ENCODE measurements at regions not wholly inside any gene's neighbourhood (a gene's known extent, or its start where the extent isn't known, plus 50 kb on each side); places are given as distances from the start of the nearest gene placed in this dataset.
"Not testable (repeated sequence)": the region's sequence is repeated elsewhere in the genome, so short reads cannot be mapped to it uniquely, and the experiment has no call there.

DNA sequence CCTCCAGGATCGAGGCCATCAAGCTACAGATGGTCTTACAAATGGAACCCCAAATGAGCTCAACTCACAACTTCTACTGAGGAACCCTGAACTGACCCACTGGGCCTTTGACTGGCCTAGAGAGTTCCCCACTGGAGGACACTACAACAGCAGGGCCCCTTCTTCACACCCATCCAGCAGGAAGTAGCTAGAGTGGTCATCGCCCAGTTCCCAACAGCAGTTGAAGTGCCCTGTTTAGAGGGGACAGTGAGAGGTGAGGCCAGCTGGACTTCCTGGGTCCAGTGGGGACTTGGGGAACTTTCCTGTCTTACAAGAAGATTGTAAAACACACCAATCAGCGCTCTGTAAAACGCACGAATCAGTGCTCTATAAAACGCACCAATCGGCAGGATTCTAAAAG lies 247.9 kb upstream of the BTG1 start:
- Histone ChIP-seq H3K27me3 (ENCODE audit: insufficient read depth, low read length, poor library complexity) (no peaks in the 10 kb centered on the region), H4K5ac (ENCODE audit: low read length) (no peak overlapping the region), H3K36me3 (ENCODE audit: control insufficient read depth, insufficient read depth, low read length) (no peaks in the 10 kb centered on the region), H2BK15ac (replicated peaks; ENCODE audit: low read depth) (no peak overlapping the region), H3K4ac (ENCODE audit: low read depth, low read length) (no peak overlapping the region), H3K18ac (ENCODE audit: low read length) (no peak overlapping the region), H3K4me3 (ENCODE audit: low read length) (no peak overlapping the region), H3K56ac (ENCODE audit: low read length) (no peak overlapping the region), H2AK5ac (ENCODE audit: low read length) (no peak overlapping the region), H3K4me2 (ENCODE audit: low read length) (no peak overlapping the region), H3K27ac (ENCODE audit: low read depth, low read length) (no peak overlapping the region), H3K23ac (ENCODE audit: low read length) (no peak overlapping the region), H3K4me1 (ENCODE audit: control insufficient read depth, low read depth, low read length) (no peaks in the 10 kb centered on the region), H4K8ac (ENCODE audit: low read depth, low read length) (no peak overlapping the region), H3K79me2 (ENCODE audit: control insufficient read depth, insufficient read depth, low read length) (no peaks in the 10 kb centered on the region), H3K79me1 (ENCODE audit: low read length) (no peaks in the 10 kb centered on the region), H2BK120ac (ENCODE audit: low read depth, low read length) (no peak overlapping the region), H3K9ac (ENCODE audit: low read length) (no peak overlapping the region), H2BK5ac (ENCODE audit: low read length) (no peak overlapping the region)
- no CpG with 5 or more reads among the region's 7 CpGs for WGBS (ENCODE audit: extremely low coverage, insufficient coverage, low lambda C conversion rate)
- no peak for DNase-seq

DNA sequence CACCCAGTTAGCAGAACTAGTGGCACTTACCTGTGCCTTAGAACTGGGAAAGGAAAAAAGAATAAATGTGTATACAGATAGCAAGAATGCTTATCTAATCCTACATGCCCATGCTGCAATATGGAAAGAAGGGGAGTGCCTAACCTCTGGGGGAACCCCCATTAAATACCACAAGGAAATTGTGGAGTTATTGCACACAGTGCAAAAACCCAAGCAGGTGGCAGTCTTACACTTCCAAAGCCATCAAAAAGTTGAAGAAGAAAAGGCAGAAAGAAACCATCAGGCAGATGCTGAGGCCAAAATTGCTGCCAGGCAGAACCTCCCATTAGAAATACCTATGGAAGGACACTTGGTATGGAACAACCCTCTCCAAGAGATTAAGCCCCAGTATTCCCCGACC lies 246.1 kb upstream of the BTG1 start:
- H3K27ac ChIP-seq (ENCODE audit: low read depth, low read length); H4K8ac ChIP-seq (ENCODE audit: low read depth, low read length); H2BK15ac ChIP-seq (replicated peaks; ENCODE audit: low read depth); H3K79me1 ChIP-seq (ENCODE audit: low read length); H3K27me3 ChIP-seq (ENCODE audit: insufficient read depth, low read length, poor library complexity); H3K56ac ChIP-seq (ENCODE audit: low read length); H2AK5ac ChIP-seq (ENCODE audit: low read length); H3K4ac ChIP-seq (ENCODE audit: low read depth, low read length); H3K9ac ChIP-seq (ENCODE audit: low read length); H3K18ac ChIP-seq (ENCODE audit: low read length); H2BK5ac ChIP-seq (ENCODE audit: low read length); H3K36me3 ChIP-seq (ENCODE audit: control insufficient read depth, insufficient read depth, low read length); H3K4me2 ChIP-seq (ENCODE audit: low read length); DNase-seq; H3K4me1 ChIP-seq (ENCODE audit: control insufficient read depth, low read depth, low read length); H3K4me3 ChIP-seq (ENCODE audit: low read length); H3K23ac ChIP-seq (ENCODE audit: low read length); H4K5ac ChIP-seq (ENCODE audit: low read length); H2BK120ac ChIP-seq (ENCODE audit: low read depth, low read length); H3K79me2 ChIP-seq (ENCODE audit: control insufficient read depth, insufficient read depth, low read length): not testable (repeated sequence)
- WGBS (ENCODE audit: extremely low coverage, insufficient coverage, low lambda C conversion rate) = no CpG with 5 or more reads among the region's 1 CpG

- Histone ChIP-seq H3K4me2 (ENCODE audit: low read length) (no peak overlapping the region), H3K79me1 (ENCODE audit: low read length) (no peaks in the 10 kb centered on the region), H3K27ac (ENCODE audit: low read depth, low read length) (no peak overlapping the region), H3K4ac (ENCODE audit: low read depth, low read length) (no peak overlapping the region), H3K9ac (ENCODE audit: low read length) (no peak overlapping the region), H3K18ac (ENCODE audit: low read length) (no peak overlapping the region), H4K5ac (ENCODE audit: low read length) (no peak overlapping the region), H3K56ac (ENCODE audit: low read length) (no peak overlapping the region), H3K4me1 (ENCODE audit: control insufficient read depth, low read depth, low read length) (no peaks in the 10 kb centered on the region), H2BK120ac (ENCODE audit: low read depth, low read length) (no peak overlapping the region), H3K27me3 (ENCODE audit: insufficient read depth, low read length, poor library complexity) (no peaks in the 10 kb centered on the region), H4K8ac (ENCODE audit: low read depth, low read length) (no peak overlapping the region), H3K79me2 (ENCODE audit: control insufficient read depth, insufficient read depth, low read length) (no peaks in the 10 kb centered on the region), H3K23ac (ENCODE audit: low read length) (no peak overlapping the region), H3K4me3 (ENCODE audit: low read length) (no peak overlapping the region), H2BK5ac (ENCODE audit: low read length) (no peak overlapping the region), H2BK15ac (replicated peaks; ENCODE audit: low read depth) (no peak overlapping the region), H2AK5ac (ENCODE audit: low read length) (no peak overlapping the region), H3K36me3 (ENCODE audit: control insufficient read depth, insufficient read depth, low read length) (no peaks in the 10 kb centered on the region)
- no peak for DNase-seq
- WGBS (ENCODE audit: extremely low coverage, insufficient coverage, low lambda C conversion rate) = no CpG with 5 or more reads among the region's 3 CpGs
Measured at GRCh38 chr12:92389466-92389865, 243.8 kb upstream of the BTG1 start.

GRCh38 chr12:92385296-92385695 lies 239.7 kb upstream of the BTG1 start:
- Histone ChIP-seq H3K9ac (ENCODE audit: low read length) (no peak overlapping the region), H3K27ac (ENCODE audit: low read depth, low read length) (no peak overlapping the region), H3K18ac (ENCODE audit: low read length) (no peak overlapping the region), H3K4me3 (ENCODE audit: low read length) (no peak overlapping the region), H4K8ac (ENCODE audit: low read depth, low read length) (no peak overlapping the region), H3K36me3 (ENCODE audit: control insufficient read depth, insufficient read depth, low read length) (no peaks in the 10 kb centered on the region), H2BK120ac (ENCODE audit: low read depth, low read length) (no peak overlapping the region), H3K4ac (ENCODE audit: low read depth, low read length) (no peak overlapping the region), H4K5ac (ENCODE audit: low read length) (no peak overlapping the region), H3K56ac (ENCODE audit: low read length) (no peak overlapping the region), H3K79me1 (ENCODE audit: low read length) (no peaks in the 10 kb centered on the region), H3K79me2 (ENCODE audit: control insufficient read depth, insufficient read depth, low read length) (no peaks in the 10 kb centered on the region), H3K27me3 (ENCODE audit: insufficient read depth, low read length, poor library complexity) (no peaks in the 10 kb centered on the region), H3K4me1 (ENCODE audit: control insufficient read depth, low read depth, low read length) (no peaks in the 10 kb centered on the region), H2AK5ac (ENCODE audit: low read length) (no peak overlapping the region), H2BK5ac (ENCODE audit: low read length) (no peak overlapping the region), H3K4me2 (ENCODE audit: low read length) (no peak overlapping the region), H2BK15ac (replicated peaks; ENCODE audit: low read depth) (no peak overlapping the region), H3K23ac (ENCODE audit: low read length) (no peak overlapping the region)
- WGBS (ENCODE audit: extremely low coverage, insufficient coverage, low lambda C conversion rate) = no CpG with 5 or more reads among the region's 2 CpGs
- no peak for DNase-seq

DNA sequence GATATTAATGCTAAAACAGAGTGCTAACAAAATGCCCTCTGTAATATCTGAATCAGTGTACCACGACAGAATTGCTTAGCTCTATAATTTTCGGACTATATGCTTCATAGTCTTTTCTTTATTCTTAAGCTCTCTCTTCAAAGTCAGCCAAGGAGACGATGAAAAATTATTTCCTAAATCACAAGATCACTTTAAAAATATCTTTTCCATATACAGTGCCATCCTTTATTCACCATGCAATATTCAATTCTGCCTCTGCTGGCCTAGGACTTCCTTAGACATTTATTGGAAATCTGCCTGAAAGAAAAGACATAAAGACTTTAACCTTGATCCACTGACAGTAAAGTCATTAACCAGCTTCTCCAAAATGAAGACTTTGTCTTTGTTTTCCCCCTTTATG lies 238.9 kb upstream of the BTG1 start:
- Histone ChIP-seq H3K27ac (ENCODE audit: low read depth, low read length) (no peak overlapping the region), H2BK15ac (replicated peaks; ENCODE audit: low read depth) (no peak overlapping the region), H2BK5ac (ENCODE audit: low read length) (no peak overlapping the region), H3K4me3 (ENCODE audit: low read length) (no peak overlapping the region), H2AK5ac (ENCODE audit: low read length) (no peak overlapping the region), H3K4me1 (ENCODE audit: control insufficient read depth, low read depth, low read length) (no peaks in the 10 kb centered on the region), H3K79me2 (ENCODE audit: control insufficient read depth, insufficient read depth, low read length) (no peaks in the 10 kb centered on the region), H3K4ac (ENCODE audit: low read depth, low read length) (no peak overlapping the region), H3K18ac (ENCODE audit: low read length) (no peak overlapping the region), H3K79me1 (ENCODE audit: low read length) (no peaks in the 10 kb centered on the region), H3K23ac (ENCODE audit: low read length) (no peak overlapping the region), H3K36me3 (ENCODE audit: control insufficient read depth, insufficient read depth, low read length) (no peaks in the 10 kb centered on the region), H4K8ac (ENCODE audit: low read depth, low read length) (no peak overlapping the region), H3K27me3 (ENCODE audit: insufficient read depth, low read length, poor library complexity) (no peaks in the 10 kb centered on the region), H3K56ac (ENCODE audit: low read length) (no peak overlapping the region), H2BK120ac (ENCODE audit: low read depth, low read length) (no peak overlapping the region), H3K9ac (ENCODE audit: low read length) (no peak overlapping the region), H4K5ac (ENCODE audit: low read length) (no peak overlapping the region), H3K4me2 (ENCODE audit: low read length) (no peak overlapping the region)
- DNase-seq = no peak
- no CpG with 5 or more reads among the region's 3 CpGs for WGBS (ENCODE audit: extremely low coverage, insufficient coverage, low lambda C conversion rate)

GRCh38 chr12:92382383-92382878 lies 236.8 kb upstream of the BTG1 start:
- Histone ChIP-seq H4K8ac (ENCODE audit: low read depth, low read length) (no peak overlapping the region), H3K18ac (ENCODE audit: low read length) (no peak overlapping the region), H3K9ac (ENCODE audit: low read length) (no peak overlapping the region), H3K36me3 (ENCODE audit: control insufficient read depth, insufficient read depth, low read length) (no peaks in the 10 kb centered on the region), H2BK120ac (ENCODE audit: low read depth, low read length) (no peak overlapping the region), H3K4ac (ENCODE audit: low read depth, low read length) (no peak overlapping the region), H3K79me1 (ENCODE audit: low read length) (no peaks in the 10 kb centered on the region), H3K27ac (ENCODE audit: low read depth, low read length) (no peak overlapping the region), H3K4me2 (ENCODE audit: low read length) (no peak overlapping the region), H3K4me1 (ENCODE audit: control insufficient read depth, low read depth, low read length) (no peaks in the 10 kb centered on the region), H2AK5ac (ENCODE audit: low read length) (no peak overlapping the region), H2BK15ac (replicated peaks; ENCODE audit: low read depth) (no peak overlapping the region), H3K4me3 (ENCODE audit: low read length) (no peak overlapping the region), H3K23ac (ENCODE audit: low read length) (no peak overlapping the region), H2BK5ac (ENCODE audit: low read length) (no peak overlapping the region), H4K5ac (ENCODE audit: low read length) (no peak overlapping the region), H3K27me3 (ENCODE audit: insufficient read depth, low read length, poor library complexity) (no peaks in the 10 kb centered on the region), H3K79me2 (ENCODE audit: control insufficient read depth, insufficient read depth, low read length) (no peaks in the 10 kb centered on the region), H3K56ac (ENCODE audit: low read length) (no peak overlapping the region)
- WGBS (ENCODE audit: extremely low coverage, insufficient coverage, low lambda C conversion rate) = no CpG with 5 or more reads among the region's 3 CpGs
- DNase-seq = no peak
